ENCODE measurements at regions not wholly inside any gene's neighbourhood (a gene's known extent, or its start where the extent isn't known, plus 50 kb on each side); places are given as distances from the start of the nearest gene placed in this dataset.
"Not testable (repeated sequence)": the region's sequence is repeated elsewhere in the genome, so short reads cannot be mapped to it uniquely, and the experiment has no call there.

GRCh38 chr4:181766061-181766548 lies 477.1 kb upstream of the TENM3 start:
- H3K36me3 ChIP-seq (ENCODE audit: insufficient read depth, low read length), result no peaks in the 10 kb centered on the region
- H3K4me1 ChIP-seq (ENCODE audit: insufficient read depth, low read length), result no peaks in the 10 kb centered on the region
- H3K9ac ChIP-seq (ENCODE audit: low read depth, low read length), result no peak overlapping the region
- no peaks in the 10 kb centered on the region for H3K9me3 ChIP-seq (ENCODE audit: control insufficient read depth, insufficient read depth, low read length)

GRCh38 chr4:181770971-181771370 lies 472.2 kb upstream of the TENM3 start:
- Histone ChIP-seq H3K9ac (ENCODE audit: low read depth, low read length) (no peak overlapping the region), H3K36me3 (ENCODE audit: insufficient read depth, low read length) (no peaks in the 10 kb centered on the region), H3K9me3 (ENCODE audit: control insufficient read depth, insufficient read depth, low read length) (no peaks in the 10 kb centered on the region), H3K4me1 (ENCODE audit: insufficient read depth, low read length) (no peaks in the 10 kb centered on the region)

GRCh38 chr4:181775298-181775697 lies 467.9 kb upstream of the TENM3 start:
- H3K9me3 ChIP-seq (ENCODE audit: control insufficient read depth, insufficient read depth, low read length), result no peaks in the 10 kb centered on the region
- H3K4me1 ChIP-seq (ENCODE audit: insufficient read depth, low read length), result no peaks in the 10 kb centered on the region
- no peaks in the 10 kb centered on the region for H3K36me3 ChIP-seq (ENCODE audit: insufficient read depth, low read length)
- H3K9ac ChIP-seq (ENCODE audit: low read depth, low read length), result no peak overlapping the region

- Histone ChIP-seq H3K36me3 (ENCODE audit: insufficient read depth, low read length) (no peaks in the 10 kb centered on the region), H3K9ac (ENCODE audit: low read depth, low read length) (no peak overlapping the region), H3K4me1 (ENCODE audit: insufficient read depth, low read length) (no peaks in the 10 kb centered on the region), H3K9me3 (ENCODE audit: control insufficient read depth, insufficient read depth, low read length) (no peaks in the 10 kb centered on the region)
Measured at GRCh38 chr4:181776264-181777054, 466.7 kb upstream of the TENM3 start.

GRCh38 chr4:181777518-181777917 lies 465.7 kb upstream of the TENM3 start:
- H3K9ac ChIP-seq (ENCODE audit: low read depth, low read length), result no peak overlapping the region
- no peaks in the 10 kb centered on the region for H3K9me3 ChIP-seq (ENCODE audit: control insufficient read depth, insufficient read depth, low read length)
- no peaks in the 10 kb centered on the region for H3K36me3 ChIP-seq (ENCODE audit: insufficient read depth, low read length)
- no peaks in the 10 kb centered on the region for H3K4me1 ChIP-seq (ENCODE audit: insufficient read depth, low read length)

GRCh38 chr4:181784881-181785280 lies 458.3 kb upstream of the TENM3 start:
- Histone ChIP-seq H3K36me3 (ENCODE audit: insufficient read depth, low read length) (no peaks in the 10 kb centered on the region), H3K9ac (ENCODE audit: low read depth, low read length) (no peak overlapping the region), H3K4me1 (ENCODE audit: insufficient read depth, low read length) (no peaks in the 10 kb centered on the region)

GRCh38 chr4:181792641-181793040 lies 450.6 kb upstream of the TENM3 start:
- no peak overlapping the region for H3K9ac ChIP-seq (ENCODE audit: low read depth, low read length)
- H3K4me1 ChIP-seq (ENCODE audit: insufficient read depth, low read length), result peaks cover 11% of the 10 kb centered on the region
- H3K9me3 ChIP-seq (ENCODE audit: control insufficient read depth, insufficient read depth, low read length), result peaks cover 5% of the 10 kb centered on the region
- H3K36me3 ChIP-seq (ENCODE audit: insufficient read depth, low read length), result no peaks in the 10 kb centered on the region

More at GRCh38 chr4:181784881-181785280, 458.3 kb upstream of the TENM3 start:
- H3K9me3 ChIP-seq (ENCODE audit: control insufficient read depth, insufficient read depth, low read length), result peaks cover 2% of the 10 kb centered on the region; the same call in 1 of the 2 replicates

- peaks cover 11% of the 10 kb centered on the region for H3K4me1 ChIP-seq (ENCODE audit: insufficient read depth, low read length)
- H3K9me3 ChIP-seq (ENCODE audit: control insufficient read depth, insufficient read depth, low read length), result peaks cover 5% of the 10 kb centered on the region
- no peak overlapping the region for H3K9ac ChIP-seq (ENCODE audit: low read depth, low read length)
- no peaks in the 10 kb centered on the region for H3K36me3 ChIP-seq (ENCODE audit: insufficient read depth, low read length)
Measured at GRCh38 chr4:181793096-181793495, 450.1 kb upstream of the TENM3 start.

GRCh38 chr4:181796502-181796901 lies 446.7 kb upstream of the TENM3 start:
- Histone ChIP-seq H3K9ac (ENCODE audit: low read depth, low read length) (no peak overlapping the region), H3K4me1 (ENCODE audit: insufficient read depth, low read length) (peaks cover 11% of the 10 kb centered on the region), H3K9me3 (ENCODE audit: control insufficient read depth, insufficient read depth, low read length) (peaks cover 5% of the 10 kb centered on the region), H3K36me3 (ENCODE audit: insufficient read depth, low read length) (no peaks in the 10 kb centered on the region)

GRCh38 chr4:181798536-181798935 lies 444.7 kb upstream of the TENM3 start:
- no peaks in the 10 kb centered on the region for H3K4me1 ChIP-seq (ENCODE audit: insufficient read depth, low read length)
- no peaks in the 10 kb centered on the region for H3K36me3 ChIP-seq (ENCODE audit: insufficient read depth, low read length)
- no peak overlapping the region for H3K9ac ChIP-seq (ENCODE audit: low read depth, low read length)
- peaks cover 5% of the 10 kb centered on the region for H3K9me3 ChIP-seq (ENCODE audit: control insufficient read depth, insufficient read depth, low read length)

GRCh38 chr4:181799561-181800069 lies 443.6 kb upstream of the TENM3 start:
- Histone ChIP-seq H3K36me3 (ENCODE audit: insufficient read depth, low read length) (no peaks in the 10 kb centered on the region), H3K9ac (ENCODE audit: low read depth, low read length) (no peak overlapping the region), H3K4me1 (ENCODE audit: insufficient read depth, low read length) (no peaks in the 10 kb centered on the region), H3K9me3 (ENCODE audit: control insufficient read depth, insufficient read depth, low read length) (no peaks in the 10 kb centered on the region; the same call in 1 of the 2 replicates)

- no peaks in the 10 kb centered on the region for H3K9me3 ChIP-seq (ENCODE audit: control insufficient read depth, insufficient read depth, low read length)
- no peaks in the 10 kb centered on the region for H3K4me1 ChIP-seq (ENCODE audit: insufficient read depth, low read length)
- H3K36me3 ChIP-seq (ENCODE audit: insufficient read depth, low read length), result no peaks in the 10 kb centered on the region
- no peak overlapping the region for H3K9ac ChIP-seq (ENCODE audit: low read depth, low read length)
Measured at GRCh38 chr4:181802207-181802606, 441.0 kb upstream of the TENM3 start.

- Histone ChIP-seq H3K36me3 (ENCODE audit: insufficient read depth, low read length) (no peaks in the 10 kb centered on the region), H3K4me1 (ENCODE audit: insufficient read depth, low read length) (no peaks in the 10 kb centered on the region), H3K9ac (ENCODE audit: low read depth, low read length) (no peak overlapping the region), H3K9me3 (ENCODE audit: control insufficient read depth, insufficient read depth, low read length) (no peaks in the 10 kb centered on the region)
Measured at GRCh38 chr4:181807771-181808170, 435.4 kb upstream of the TENM3 start.

GRCh38 chr4:181810711-181811110 lies 432.5 kb upstream of the TENM3 start:
- Histone ChIP-seq H3K36me3 (ENCODE audit: insufficient read depth, low read length) (no peaks in the 10 kb centered on the region), H3K9ac (ENCODE audit: low read depth, low read length) (no peak overlapping the region), H3K4me1 (ENCODE audit: insufficient read depth, low read length) (no peaks in the 10 kb centered on the region), H3K9me3 (ENCODE audit: control insufficient read depth, insufficient read depth, low read length) (no peaks in the 10 kb centered on the region)

GRCh38 chr4:181811550-181811949 lies 431.7 kb upstream of the TENM3 start:
- H3K9me3 ChIP-seq (ENCODE audit: control insufficient read depth, insufficient read depth, low read length); H3K9ac ChIP-seq (ENCODE audit: low read depth, low read length); H3K4me1 ChIP-seq (ENCODE audit: insufficient read depth, low read length); H3K36me3 ChIP-seq (ENCODE audit: insufficient read depth, low read length): not testable (repeated sequence)
